ENCODE measurements at regions not wholly inside any gene's neighbourhood (a gene's known extent, or its start where the extent isn't known, plus 50 kb on each side); places are given as distances from the start of the nearest gene placed in this dataset.

DNA sequence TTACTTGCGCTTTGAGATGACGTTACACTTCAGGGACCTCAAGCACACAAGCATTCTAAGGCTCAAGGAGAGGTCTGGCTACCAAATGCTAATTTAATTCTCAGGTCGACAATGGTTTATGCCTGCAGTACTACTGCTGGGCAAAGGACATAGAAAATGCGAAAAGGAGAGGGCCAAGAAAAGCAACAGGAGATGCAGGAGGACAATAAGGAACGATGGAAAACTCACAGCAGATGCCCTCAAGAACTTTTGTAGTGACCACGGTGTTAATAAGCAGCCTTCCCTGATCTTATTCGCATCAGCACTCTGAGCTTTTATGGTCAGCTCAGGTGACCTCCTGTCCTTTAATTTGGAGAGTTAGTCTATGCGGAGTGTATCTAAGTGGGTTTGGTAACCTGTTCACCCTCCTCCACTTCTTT lies 146.3 kb downstream of the GPR85 start (continued):
- TF ChIP-seq, protein P1, sequence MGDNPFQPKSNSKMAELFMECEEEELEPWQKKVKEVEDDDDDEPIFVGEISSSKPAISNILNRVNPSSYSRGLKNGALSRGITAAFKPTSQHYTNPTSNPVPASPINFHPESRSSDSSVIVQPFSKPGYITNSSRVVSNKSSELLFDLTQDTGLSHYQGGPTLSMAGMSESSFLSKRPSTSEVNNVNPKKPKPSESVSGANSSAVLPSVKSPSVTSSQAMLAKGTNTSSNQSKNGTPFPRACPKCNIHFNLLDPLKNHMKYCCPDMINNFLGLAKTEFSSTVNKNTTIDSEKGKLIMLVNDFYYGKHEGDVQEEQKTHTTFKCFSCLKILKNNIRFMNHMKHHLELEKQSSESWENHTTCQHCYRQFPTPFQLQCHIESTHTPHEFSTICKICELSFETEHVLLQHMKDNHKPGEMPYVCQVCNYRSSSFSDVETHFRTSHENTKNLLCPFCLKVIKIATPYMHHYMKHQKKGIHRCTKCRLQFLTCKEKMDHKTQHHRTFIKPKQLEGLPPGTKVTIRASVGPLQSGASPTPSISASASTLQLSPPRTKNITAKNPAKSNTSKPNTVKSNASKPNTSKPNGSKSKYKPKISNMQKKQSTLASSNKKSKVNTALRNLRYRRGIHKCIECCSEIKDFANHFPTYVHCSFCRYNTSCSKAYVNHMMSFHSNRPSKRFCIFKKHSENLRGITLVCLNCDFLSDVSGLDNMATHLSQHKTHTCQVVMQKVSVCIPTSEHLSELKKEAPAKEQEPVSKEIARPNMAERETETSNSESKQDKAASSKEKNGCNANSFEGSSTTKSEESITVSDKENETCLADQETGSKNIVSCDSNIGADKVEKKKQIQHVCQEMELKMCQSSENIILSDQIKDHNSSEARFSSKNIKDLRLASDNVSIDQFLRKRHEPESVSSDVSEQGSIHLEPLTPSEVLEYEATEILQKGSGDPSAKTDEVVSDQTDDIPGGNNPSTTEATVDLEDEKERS (tag by site-specific recombination; IDR thresholded peaks at IDR 0.05) = no peak
- TF ChIP-seq SCRT2 (tag by site-specific recombination; IDR thresholded peaks at IDR 0.05) (peak; percentile 74; the same call in 1 of the 2 replicates), ZNF2 (tag by site-specific recombination; IDR thresholded peaks at IDR 0.05) (peak; percentile 65; the same call in 1 of the 2 replicates)
- TF ChIP-seq, protein P2, sequence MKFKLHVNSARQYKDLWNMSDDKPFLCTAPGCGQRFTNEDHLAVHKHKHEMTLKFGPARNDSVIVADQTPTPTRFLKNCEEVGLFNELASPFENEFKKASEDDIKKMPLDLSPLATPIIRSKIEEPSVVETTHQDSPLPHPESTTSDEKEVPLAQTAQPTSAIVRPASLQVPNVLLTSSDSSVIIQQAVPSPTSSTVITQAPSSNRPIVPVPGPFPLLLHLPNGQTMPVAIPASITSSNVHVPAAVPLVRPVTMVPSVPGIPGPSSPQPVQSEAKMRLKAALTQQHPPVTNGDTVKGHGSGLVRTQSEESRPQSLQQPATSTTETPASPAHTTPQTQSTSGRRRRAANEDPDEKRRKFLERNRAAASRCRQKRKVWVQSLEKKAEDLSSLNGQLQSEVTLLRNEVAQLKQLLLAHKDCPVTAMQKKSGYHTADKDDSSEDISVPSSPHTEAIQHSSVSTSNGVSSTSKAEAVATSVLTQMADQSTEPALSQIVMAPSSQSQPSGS (tag by site-specific recombination; IDR thresholded peaks at IDR 0.05; ENCODE audit: low read depth) = 0 out of 2 replicates have a peak, but pooled peaks have one; percentile 5

DNA sequence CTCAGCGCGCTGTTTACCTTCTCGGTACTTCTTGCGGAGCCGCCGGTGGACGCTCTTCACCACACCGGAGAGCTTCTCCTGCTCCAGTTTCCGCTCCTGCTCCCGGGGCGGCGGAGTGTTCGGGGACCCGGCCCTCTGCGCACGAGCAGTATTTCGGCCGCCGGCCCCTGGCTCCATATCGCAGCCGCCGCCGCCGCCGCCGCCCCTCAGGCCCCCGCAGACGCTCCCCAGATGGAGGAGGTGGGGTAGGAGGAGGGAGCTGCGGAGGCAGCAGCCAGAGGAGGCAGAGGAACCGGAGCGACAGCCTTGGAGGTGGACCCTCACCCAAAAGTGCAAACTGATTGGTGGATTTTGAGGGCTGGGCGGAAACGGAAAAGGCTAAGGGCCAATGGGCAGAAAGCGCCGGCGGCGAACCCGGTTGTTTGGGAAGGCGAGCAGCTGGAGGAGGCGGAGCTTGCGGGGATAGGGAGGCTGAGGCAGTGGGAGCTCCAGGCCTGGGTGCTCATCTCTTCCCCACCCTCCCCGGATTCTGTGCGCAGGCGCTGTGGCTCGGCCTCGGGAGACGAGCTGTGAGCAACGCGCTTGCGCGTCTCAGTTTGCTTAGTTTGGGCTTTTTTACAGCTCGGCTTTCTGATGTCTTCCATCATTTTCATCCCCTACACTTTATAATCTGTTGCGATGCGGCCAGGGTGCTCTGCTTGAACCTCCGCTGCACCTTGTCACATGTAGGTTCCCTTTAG lies 146.9 kb downstream of the GPR85 start:
- Histone ChIP-seq H3K9me3 (ENCODE audit: control insufficient read depth, insufficient read depth, low read depth, low read length) (no peaks in the 10 kb centered on the region), H3K4me3 (ENCODE audit: low read depth, low read length) (peak overlapping the region; percentile 96), H3K27ac (ENCODE audit: extremely low read depth, low read depth, low read length) (peak overlapping the region; percentile 73), H3K36me3 (ENCODE audit: control insufficient read depth in 2 of 2, insufficient read depth in 1 of 2, low read length in 2 of 2) (no peaks in the 10 kb centered on the region; a peak in 1 of 3 replicates), H3K4me1 (ENCODE audit: control insufficient read depth, insufficient read depth, low read length) (no peaks in the 10 kb centered on the region)
- POLR2A ChIA-PET = interaction anchor here (0.7 to 2.6 kb wide), 10 partner anchors 9 to 489 kb away, joined by 3 to 11 read pairs (median 3); partner anchors contain the start of genes GPR85 and IFRD1
- CTCF ChIA-PET = interaction anchor here (0.5 to 0.8 kb wide), 2 partner anchors 9 to 395 kb away, joined by 3 read pairs; no protein-coding TSS in a partner anchor
- TF ChIP-seq ZNF561 (tag by site-specific recombination; IDR thresholded peaks at IDR 0.05; ENCODE audit: borderline replicate concordance) (peak; percentile 80), ZNF302 (tag by site-specific recombination; IDR thresholded peaks at IDR 0.05; ENCODE audit: low read depth) (no peak), ZNF600 (tag by site-specific recombination; IDR thresholded peaks at IDR 0.05) (peak; percentile 77), SP2 (tag by site-specific recombination; IDR thresholded peaks at IDR 0.05) (peak; percentile 99), ZNF660 (tag by site-specific recombination; IDR thresholded peaks at IDR 0.05) (peak; percentile 19; the same call in 1 of the 2 replicates), ZSCAN16 (tag by site-specific recombination; IDR thresholded peaks at IDR 0.05) (no peak), ZBTB17 (tag by site-specific recombination; IDR thresholded peaks at IDR 0.05) (peak; percentile 99), MYNN (tag by site-specific recombination; IDR thresholded peaks at IDR 0.05; ENCODE audit: borderline replicate concordance) (no peak), IKZF3 (tag by site-specific recombination; IDR thresholded peaks at IDR 0.05) (peak; percentile 95), ZNF501 (tag by site-specific recombination; IDR thresholded peaks at IDR 0.05) (peak; percentile 61), KLF10 (tag by site-specific recombination; IDR thresholded peaks at IDR 0.05) (peak; percentile 92), ZNF629 (tag by site-specific recombination; IDR thresholded peaks at IDR 0.05) (0 out of 2 replicates have a peak, but pooled peaks have one; percentile 13), OVOL3 (tag by site-specific recombination; IDR thresholded peaks at IDR 0.05) (no peak), FEZF1 (tag by site-specific recombination; IDR thresholded peaks at IDR 0.05) (no peak)
- TF ChIP-seq, protein P3, sequence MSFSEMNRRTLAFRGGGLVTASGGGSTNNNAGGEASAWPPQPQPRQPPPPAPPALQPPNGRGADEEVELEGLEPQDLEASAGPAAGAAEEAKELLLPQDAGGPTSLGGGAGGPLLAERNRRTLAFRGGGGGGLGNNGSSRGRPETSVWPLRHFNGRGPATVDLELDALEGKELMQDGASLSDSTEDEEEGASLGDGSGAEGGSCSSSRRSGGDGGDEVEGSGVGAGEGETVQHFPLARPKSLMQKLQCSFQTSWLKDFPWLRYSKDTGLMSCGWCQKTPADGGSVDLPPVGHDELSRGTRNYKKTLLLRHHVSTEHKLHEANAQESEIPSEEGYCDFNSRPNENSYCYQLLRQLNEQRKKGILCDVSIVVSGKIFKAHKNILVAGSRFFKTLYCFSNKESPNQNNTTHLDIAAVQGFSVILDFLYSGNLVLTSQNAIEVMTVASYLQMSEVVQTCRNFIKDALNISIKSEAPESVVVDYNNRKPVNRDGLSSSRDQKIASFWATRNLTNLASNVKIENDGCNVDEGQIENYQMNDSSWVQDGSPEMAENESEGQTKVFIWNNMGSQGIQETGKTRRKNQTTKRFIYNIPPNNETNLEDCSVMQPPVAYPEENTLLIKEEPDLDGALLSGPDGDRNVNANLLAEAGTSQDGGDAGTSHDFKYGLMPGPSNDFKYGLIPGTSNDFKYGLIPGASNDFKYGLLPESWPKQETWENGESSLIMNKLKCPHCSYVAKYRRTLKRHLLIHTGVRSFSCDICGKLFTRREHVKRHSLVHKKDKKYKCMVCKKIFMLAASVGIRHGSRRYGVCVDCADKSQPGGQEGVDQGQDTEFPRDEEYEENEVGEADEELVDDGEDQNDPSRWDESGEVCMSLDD (tag by site-specific recombination; IDR thresholded peaks at IDR 0.05) = peak; percentile 60; the same call in 1 of the 2 replicates
- TF ChIP-seq, protein P4, sequence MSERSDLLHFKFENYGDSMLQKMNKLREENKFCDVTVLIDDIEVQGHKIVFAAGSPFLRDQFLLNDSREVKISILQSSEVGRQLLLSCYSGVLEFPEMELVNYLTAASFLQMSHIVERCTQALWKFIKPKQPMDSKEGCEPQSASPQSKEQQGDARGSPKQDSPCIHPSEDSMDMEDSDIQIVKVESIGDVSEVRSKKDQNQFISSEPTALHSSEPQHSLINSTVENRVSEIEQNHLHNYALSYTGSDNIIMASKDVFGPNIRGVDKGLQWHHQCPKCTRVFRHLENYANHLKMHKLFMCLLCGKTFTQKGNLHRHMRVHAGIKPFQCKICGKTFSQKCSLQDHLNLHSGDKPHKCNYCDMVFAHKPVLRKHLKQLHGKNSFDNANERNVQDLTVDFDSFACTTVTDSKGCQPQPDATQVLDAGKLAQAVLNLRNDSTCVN (tag by site-specific recombination; optimal IDR thresholded peaks at IDR 0.05) = peak; percentile 61
- TF ChIP-seq, protein P5, sequence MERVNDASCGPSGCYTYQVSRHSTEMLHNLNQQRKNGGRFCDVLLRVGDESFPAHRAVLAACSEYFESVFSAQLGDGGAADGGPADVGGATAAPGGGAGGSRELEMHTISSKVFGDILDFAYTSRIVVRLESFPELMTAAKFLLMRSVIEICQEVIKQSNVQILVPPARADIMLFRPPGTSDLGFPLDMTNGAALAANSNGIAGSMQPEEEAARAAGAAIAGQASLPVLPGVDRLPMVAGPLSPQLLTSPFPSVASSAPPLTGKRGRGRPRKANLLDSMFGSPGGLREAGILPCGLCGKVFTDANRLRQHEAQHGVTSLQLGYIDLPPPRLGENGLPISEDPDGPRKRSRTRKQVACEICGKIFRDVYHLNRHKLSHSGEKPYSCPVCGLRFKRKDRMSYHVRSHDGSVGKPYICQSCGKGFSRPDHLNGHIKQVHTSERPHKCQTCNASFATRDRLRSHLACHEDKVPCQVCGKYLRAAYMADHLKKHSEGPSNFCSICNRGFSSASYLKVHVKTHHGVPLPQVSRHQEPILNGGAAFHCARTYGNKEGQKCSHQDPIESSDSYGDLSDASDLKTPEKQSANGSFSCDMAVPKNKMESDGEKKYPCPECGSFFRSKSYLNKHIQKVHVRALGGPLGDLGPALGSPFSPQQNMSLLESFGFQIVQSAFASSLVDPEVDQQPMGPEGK (tag by site-specific recombination; IDR thresholded peaks at IDR 0.05) = peak; percentile 97
